AG09319 (cell line): ENCODE measurements at regions not wholly inside any gene's neighbourhood (a gene's known extent, or its start where the extent isn't known, plus 50 kb on each side); places are given as distances from the start of the nearest gene placed in this dataset.
"Not testable (repeated sequence)": the region's sequence is repeated elsewhere in the genome, so short reads cannot be mapped to it uniquely, and the experiment has no call there.

Source experiments
- DNase-seq: peaks from one replicate; pipeline ENCODE4 v3.0.0-alpha.2; 2010; ENCODE audit warnings: low read depth; ENCODE audit errors: extremely low read depth
- TF ChIP-seq, protein P1 (sequence below): IDR thresholded peaks from 2 replicates; pipeline ENCODE4 v1.5.1; 2011; ENCODE audit warnings: low read depth, mild to moderate bottlenecking, inconsistent platforms, low read length, moderate library complexity

DNA sequence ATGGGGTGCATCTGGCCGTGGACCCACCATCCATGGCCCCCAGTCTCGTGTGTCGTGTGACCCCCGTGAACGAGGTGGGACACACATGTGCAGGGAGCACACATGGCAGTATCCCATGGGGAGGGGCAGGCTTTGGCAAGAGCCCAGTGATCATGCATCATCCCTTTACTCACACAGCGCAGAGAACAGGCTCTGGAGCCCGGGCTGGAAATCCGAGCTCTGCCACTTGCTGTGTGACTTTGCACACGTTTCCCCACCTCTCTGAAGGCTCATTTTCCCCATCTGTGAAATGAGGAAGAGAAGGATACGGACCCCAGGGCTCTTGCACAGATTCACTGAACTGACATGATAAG, 119.9 kb downstream of the PHETA1 start:
- TF ChIP-seq, protein P1, sequence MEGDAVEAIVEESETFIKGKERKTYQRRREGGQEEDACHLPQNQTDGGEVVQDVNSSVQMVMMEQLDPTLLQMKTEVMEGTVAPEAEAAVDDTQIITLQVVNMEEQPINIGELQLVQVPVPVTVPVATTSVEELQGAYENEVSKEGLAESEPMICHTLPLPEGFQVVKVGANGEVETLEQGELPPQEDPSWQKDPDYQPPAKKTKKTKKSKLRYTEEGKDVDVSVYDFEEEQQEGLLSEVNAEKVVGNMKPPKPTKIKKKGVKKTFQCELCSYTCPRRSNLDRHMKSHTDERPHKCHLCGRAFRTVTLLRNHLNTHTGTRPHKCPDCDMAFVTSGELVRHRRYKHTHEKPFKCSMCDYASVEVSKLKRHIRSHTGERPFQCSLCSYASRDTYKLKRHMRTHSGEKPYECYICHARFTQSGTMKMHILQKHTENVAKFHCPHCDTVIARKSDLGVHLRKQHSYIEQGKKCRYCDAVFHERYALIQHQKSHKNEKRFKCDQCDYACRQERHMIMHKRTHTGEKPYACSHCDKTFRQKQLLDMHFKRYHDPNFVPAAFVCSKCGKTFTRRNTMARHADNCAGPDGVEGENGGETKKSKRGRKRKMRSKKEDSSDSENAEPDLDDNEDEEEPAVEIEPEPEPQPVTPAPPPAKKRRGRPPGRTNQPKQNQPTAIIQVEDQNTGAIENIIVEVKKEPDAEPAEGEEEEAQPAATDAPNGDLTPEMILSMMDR: no peak
- no peak for DNase-seq

DNA sequence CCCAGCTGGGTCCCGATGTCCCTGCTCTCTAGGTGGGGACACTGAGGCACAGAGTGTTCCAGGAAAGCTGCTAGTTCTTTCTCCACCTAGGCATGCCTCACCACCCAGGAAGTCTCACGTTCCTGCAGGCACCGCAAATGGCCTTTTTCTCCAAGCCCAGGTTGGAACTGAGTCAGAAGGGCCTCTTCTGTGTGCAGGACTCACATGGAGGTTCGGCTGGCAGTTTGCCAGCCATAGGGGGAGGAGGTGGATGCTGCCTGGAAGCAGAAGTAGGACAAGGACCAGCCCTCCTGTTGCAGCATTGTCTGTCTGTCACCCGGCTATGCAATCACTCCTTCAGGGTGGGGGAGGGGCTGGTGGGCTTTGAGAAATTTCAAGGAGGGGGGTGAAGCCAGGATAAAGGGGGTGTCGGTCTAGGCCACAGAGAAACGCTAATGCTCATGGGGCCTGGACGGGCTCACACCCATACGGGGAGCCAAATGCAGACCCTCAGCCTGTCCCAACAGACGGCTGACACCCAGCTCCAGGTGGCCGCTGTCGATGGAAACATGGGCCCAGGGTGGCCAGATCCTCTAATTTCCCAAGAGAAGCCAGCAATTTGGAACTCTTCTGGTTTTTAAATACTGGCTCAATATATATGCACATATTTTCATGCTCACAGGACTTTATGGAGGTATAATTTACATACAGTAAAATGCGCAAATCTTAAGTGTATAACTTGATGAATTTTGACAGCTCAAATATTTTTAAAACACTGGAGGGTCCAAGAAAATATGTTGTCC, 120.5 kb downstream of the PHETA1 start:
- DNase-seq: no peak
- TF ChIP-seq, protein P1: no peak

DNA sequence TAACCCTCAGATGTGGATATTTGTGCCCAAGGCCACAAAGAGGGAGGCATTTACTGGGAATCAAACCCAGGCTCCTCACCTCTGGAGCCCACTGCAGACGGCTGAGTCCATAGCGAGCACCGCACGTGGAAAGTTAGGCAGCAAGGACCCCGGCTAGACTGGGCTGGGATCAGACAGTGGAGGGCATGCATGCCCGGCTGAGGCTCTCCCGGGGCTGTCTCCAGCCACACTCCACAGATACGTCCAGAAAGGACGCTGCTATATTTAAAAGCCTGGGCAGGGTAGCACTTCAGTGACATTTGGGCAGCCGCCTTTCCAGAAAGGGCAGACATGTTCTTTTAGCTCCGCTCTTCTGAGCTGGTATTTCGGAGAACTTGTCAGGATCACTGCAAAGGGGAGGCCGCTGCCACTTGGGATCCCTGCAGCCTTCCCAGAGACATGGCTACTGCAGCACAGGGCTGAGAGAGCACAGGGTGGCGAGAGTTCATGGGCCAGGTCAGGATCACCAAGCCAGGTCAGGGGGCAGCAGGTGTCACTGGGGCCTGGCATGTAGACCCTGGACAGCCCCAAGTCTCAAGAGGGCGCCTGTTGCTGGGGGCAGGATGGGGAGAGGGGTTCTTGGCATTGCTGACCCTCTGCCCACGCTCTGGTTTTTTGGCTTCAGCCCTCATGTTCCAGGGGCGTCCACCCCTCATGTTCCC, 121.7 kb downstream of the PHETA1 start:
- TF ChIP-seq, protein P1: no peak
- no peak for DNase-seq

DNA sequence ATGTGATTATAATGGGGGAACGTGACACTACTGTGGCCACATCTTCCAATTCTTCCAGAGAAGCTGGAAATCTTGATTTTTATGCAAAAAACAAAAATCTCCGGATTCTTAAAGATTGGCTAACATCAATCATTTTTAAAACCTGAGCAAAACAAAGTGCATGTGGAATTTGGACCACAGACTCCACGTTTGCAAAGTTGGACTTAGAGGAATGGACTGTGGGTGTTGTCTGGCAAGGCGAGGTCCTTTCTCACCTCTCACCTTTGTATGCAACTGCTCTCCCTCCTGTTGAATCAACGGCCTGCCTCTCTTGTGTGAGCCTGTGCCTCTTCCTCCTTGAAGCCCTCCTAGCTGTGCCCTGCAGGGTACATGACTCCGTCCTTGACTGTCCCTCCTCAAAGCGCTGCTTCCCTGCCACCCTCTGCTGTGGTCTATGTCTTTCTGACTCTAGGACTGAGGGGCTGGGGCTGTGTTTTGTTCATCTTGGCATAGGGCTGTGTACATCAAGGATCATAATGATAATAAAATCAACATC, 122.4 kb downstream of the PHETA1 start:
- TF ChIP-seq, protein P1: no peak

DNA sequence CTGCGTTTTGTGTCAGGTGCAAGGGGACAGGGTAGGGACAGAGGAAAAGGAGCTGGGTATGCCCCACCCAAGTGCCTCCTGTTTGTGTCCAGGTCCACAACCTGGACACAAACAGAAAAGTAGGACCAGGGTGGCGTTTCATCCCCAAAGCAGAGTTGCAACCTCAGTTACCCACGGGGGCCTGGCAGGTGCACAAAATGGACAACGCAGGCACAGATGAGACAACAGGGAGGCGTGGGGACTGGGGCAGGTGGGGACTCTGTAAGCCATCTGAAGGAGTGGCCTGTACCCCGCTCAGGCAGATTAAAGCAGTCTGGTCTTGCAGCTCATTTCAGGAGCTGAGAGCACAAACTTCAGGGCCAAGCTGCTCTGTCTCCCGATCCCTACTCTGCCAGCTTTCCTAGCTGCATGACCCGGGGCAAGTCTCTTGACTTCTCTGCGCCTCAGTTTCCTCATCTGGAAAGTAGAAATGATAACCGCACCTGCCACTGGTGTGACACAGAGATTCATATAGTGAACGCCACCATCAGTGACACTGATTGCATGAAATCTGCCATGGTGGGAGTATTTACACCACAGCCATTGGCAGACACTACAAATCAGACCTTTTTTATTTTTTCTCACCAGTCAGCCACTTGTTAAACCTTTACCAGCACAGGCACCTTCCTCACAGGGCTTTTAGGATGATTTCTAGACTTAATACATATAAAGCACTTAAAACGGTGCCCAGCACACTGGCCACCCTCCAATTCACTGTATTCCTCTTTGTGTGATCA, 123.0 kb downstream of the PHETA1 start:
- TF ChIP-seq, protein P1: no peak
- no peak for DNase-seq

More for the DNA sequence above, 122.4 kb downstream of the PHETA1 start:
- DNase-seq: no peak

DNA sequence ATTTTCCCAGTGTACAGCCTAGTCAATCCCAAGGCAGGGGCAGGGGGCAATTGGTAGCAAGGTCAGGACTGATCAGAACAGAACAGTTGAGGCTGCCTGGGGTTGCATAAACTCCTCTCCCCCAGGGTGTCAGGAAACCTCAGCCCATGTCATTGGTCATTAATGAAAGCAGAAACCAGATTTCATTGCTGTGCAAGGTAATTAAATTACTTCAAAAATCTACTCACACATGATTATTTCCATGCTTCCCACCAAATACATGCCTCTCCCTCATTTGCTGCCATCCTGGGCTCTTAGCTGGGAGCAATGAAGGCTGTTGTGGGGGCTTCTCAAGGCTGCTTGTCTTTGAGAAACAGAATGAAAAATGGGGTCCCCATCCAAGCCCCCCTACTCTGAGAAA, 124.2 kb downstream of the PHETA1 start:
- DNase-seq: no peak
- TF ChIP-seq, protein P1: no peak

DNA sequence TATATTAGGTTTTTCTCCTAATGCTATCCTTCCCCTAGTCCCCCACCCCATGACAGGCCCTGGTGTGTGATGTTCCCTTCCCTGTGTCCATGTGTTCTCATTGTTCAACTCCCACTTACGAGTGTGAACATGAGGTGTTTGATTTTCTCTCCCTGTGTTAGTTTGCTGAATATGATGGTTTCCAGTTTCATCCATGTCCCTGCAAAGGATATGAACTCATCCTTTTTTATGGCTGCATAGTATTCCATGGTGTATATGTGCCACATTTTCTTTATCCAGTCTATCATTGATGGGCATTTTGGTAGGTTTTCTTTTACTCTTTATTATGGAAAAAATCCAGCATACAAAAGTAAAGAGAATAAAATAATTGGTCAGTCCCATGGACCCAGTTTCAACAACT, 126.1 kb downstream of the PHETA1 start:
- not testable (repeated sequence) for DNase-seq
